OCI-LY7 (cell line): ENCODE measurements at regions not wholly inside any gene's neighbourhood (a gene's known extent, or its start where the extent isn't known, plus 50 kb on each side); places are given as distances from the start of the nearest gene placed in this dataset.

Experiments
- CTCF ChIP-seq: fragments of 200-600 bp; sonication (generic); conservative IDR thresholded peaks from 2 replicates; pipeline ENCODE4 v1.5.1; 2014; ENCODE audit warnings: mild to moderate bottlenecking, antibody characterized with exemption, low read length, moderate library complexity, mixed read lengths
- EZH2phosphoT487 ChIP-seq: fragments of 200-600 bp; sonication (generic); IDR thresholded peaks from 2 replicates; pipeline ENCODE4 v1.6.1; 2018; ENCODE audit warnings: low read depth, borderline replicate concordance, mild to moderate bottlenecking, mixed run types, antibody characterized with exemption, low read length, moderate library complexity, mixed read lengths

- TF ChIP-seq CTCF (no peak), EZH2phosphoT487 (no peak)
These were observed 50.9 kb upstream of the KCNH5 start for GRCh38 chr14:63096186-63096585.
